ENCODE measurements at regions not wholly inside any gene's neighbourhood (a gene's known extent, or its start where the extent isn't known, plus 50 kb on each side); places are given as distances from the start of the nearest gene placed in this dataset.

GRCh38 chr12:68536885-68537485 is 73.7 kb upstream of the RAP1B start (continued):
- TF ChIP-seq POU6F1 (CRISPR knock-in tag; IDR thresholded peaks at IDR 0.05; ENCODE audit: borderline replicate concordance, low read depth) (no peak), ZNF565 (CRISPR knock-in tag; conservative IDR thresholded peaks at IDR 0.05; ENCODE audit: low read depth) (no peak), BACH2 (CRISPR knock-in tag; IDR thresholded peaks at IDR 0.05; ENCODE audit: borderline replicate concordance) (no peak), OSR1 (CRISPR knock-in tag; IDR thresholded peaks at IDR 0.05) (no peak), TOX (CRISPR knock-in tag; IDR thresholded peaks at IDR 0.05; ENCODE audit: borderline replicate concordance) (no peak), ISL1 (CRISPR knock-in tag; IDR thresholded peaks at IDR 0.05) (no peak)

- no peak for ATAC-seq
- TF ChIP-seq ISL1 (CRISPR knock-in tag; IDR thresholded peaks at IDR 0.05), result no peak
- TF ChIP-seq CREB5 (CRISPR knock-in tag; IDR thresholded peaks at IDR 0.05; ENCODE audit: low read depth), result no peak
- no peak for TF ChIP-seq PATZ1 (CRISPR knock-in tag; IDR thresholded peaks at IDR 0.05; ENCODE audit: borderline replicate concordance)
- no peak for TF ChIP-seq ZFP30 (CRISPR knock-in tag; IDR thresholded peaks at IDR 0.05)
- no peak for TF ChIP-seq ZC3H10 (CRISPR knock-in tag; IDR thresholded peaks at IDR 0.05)
- TF ChIP-seq ARNTL (CRISPR knock-in tag; IDR thresholded peaks at IDR 0.05; ENCODE audit: borderline replicate concordance, low read depth), result no peak
- TF ChIP-seq POU6F1 (CRISPR knock-in tag; IDR thresholded peaks at IDR 0.05; ENCODE audit: borderline replicate concordance, low read depth), result no peak
- no peak for TF ChIP-seq ESRRG (CRISPR knock-in tag; IDR thresholded peaks at IDR 0.05)
- TF ChIP-seq PPARA (CRISPR knock-in tag; IDR thresholded peaks at IDR 0.05; ENCODE audit: borderline replicate concordance), result no peak
- no peak for TF ChIP-seq CSRNP3 (CRISPR knock-in tag; IDR thresholded peaks at IDR 0.05)
Observed at GRCh38 chr12:68537571-68537970, 73.1 kb upstream of the RAP1B start.

GRCh38 chr12:68538726-68539614 is 71.7 kb upstream of the RAP1B start:
- ATAC-seq, result peak; percentile 58
- peak; percentile 51 for TF ChIP-seq ISL1 (CRISPR knock-in tag; IDR thresholded peaks at IDR 0.05)
- TF ChIP-seq RARB (CRISPR knock-in tag; IDR thresholded peaks at IDR 0.05), result no peak
- no peak for TF ChIP-seq TOX (CRISPR knock-in tag; IDR thresholded peaks at IDR 0.05; ENCODE audit: borderline replicate concordance)
- TF ChIP-seq ZNF565 (CRISPR knock-in tag; conservative IDR thresholded peaks at IDR 0.05; ENCODE audit: low read depth), result no peak
- no peak for TF ChIP-seq CSRNP3 (CRISPR knock-in tag; IDR thresholded peaks at IDR 0.05)
- no peak for TF ChIP-seq TCF4 (CRISPR knock-in tag; IDR thresholded peaks at IDR 0.05; ENCODE audit: borderline replicate concordance)
- no peak for TF ChIP-seq TSHZ2 (CRISPR knock-in tag; IDR thresholded peaks at IDR 0.05)
- 0 out of 2 replicates have a peak, but pooled peaks have one; percentile 15 for TF ChIP-seq SNAI2 (CRISPR knock-in tag; IDR thresholded peaks at IDR 0.05)
- TF ChIP-seq ZFP3 (CRISPR knock-in tag; IDR thresholded peaks at IDR 0.05), result no peak
- TF ChIP-seq ZC3H10 (CRISPR knock-in tag; IDR thresholded peaks at IDR 0.05), result no peak
- no peak for TF ChIP-seq OSR1 (CRISPR knock-in tag; IDR thresholded peaks at IDR 0.05)
- 0 out of 2 replicates have a peak, but pooled peaks have one; percentile 20 for TF ChIP-seq ZNF70 (CRISPR knock-in tag; IDR thresholded peaks at IDR 0.05)
- no peak for TF ChIP-seq GLIS3 (CRISPR knock-in tag; IDR thresholded peaks at IDR 0.05)
- TF ChIP-seq ESRRG (CRISPR knock-in tag; IDR thresholded peaks at IDR 0.05), result no peak
- no peak for TF ChIP-seq PPARA (CRISPR knock-in tag; IDR thresholded peaks at IDR 0.05; ENCODE audit: borderline replicate concordance)
